Keratinocyte (primary cell): ENCODE measurements at regions not wholly inside any gene's neighbourhood (a gene's known extent, or its start where the extent isn't known, plus 50 kb on each side); places are given as distances from the start of the nearest gene placed in this dataset.

Experiments
- DNase-seq: peaks from one replicate; pipeline ENCODE4 v3.0.0-alpha.2; 2011; ENCODE audit warnings: low read depth, missing footprints, low spot score
- FAIRE-seq: peaks from 2 replicates; lab custom pipeline; 2011; peaks lifted over from hg19 to GRCh38; lab: Jason Lieb, UNC
- H2AFZ ChIP-seq: 2 replicates; pipeline ENCODE4 v1.6.0; 2012; ENCODE audit warnings: low read length, control low read depth, inconsistent platforms; ENCODE audit not compliant: control insufficient read depth
- H3K27ac ChIP-seq: 2 replicates; pipeline ENCODE4 v1.5.1; 2011; ENCODE audit warnings: low read length; ENCODE audit not compliant: control insufficient read depth, insufficient read depth
- H3K27me3 ChIP-seq: 3 replicates; pipeline ENCODE4 v1.6.0; 2011; ENCODE audit warnings: low read length; ENCODE audit not compliant: control insufficient read depth, insufficient read depth; ENCODE audit errors: extremely low read depth
- H3K36me3 ChIP-seq, 2 experiments: 2 replicates in 1 of 2; 3 replicates in 1 of 2; pipeline ENCODE4 v1.5.1; 2011; ENCODE audit warnings: low read length in 2 of 2, mild to moderate bottlenecking in 1 of 2; ENCODE audit not compliant: control insufficient read depth in 2 of 2, insufficient read depth in 2 of 2; ENCODE audit errors: extremely low read depth in 1 of 2
- H3K4me1 ChIP-seq: 3 replicates; pipeline ENCODE4 v1.5.1; 2011; ENCODE audit warnings: low read length; ENCODE audit not compliant: control insufficient read depth, insufficient read depth; ENCODE audit errors: extremely low read depth
- H3K4me2 ChIP-seq: 3 replicates; pipeline ENCODE4 v1.6.0; 2011; ENCODE audit warnings: low read depth, low read length; ENCODE audit not compliant: control insufficient read depth, insufficient read depth; ENCODE audit errors: extremely low read depth
- H3K4me3 ChIP-seq, 3 experiments: fragments of 200-600 bp in 1 of 3; sonication (generic) in 1 of 3; 2 replicates in 2 of 3; 3 replicates in 1 of 3; pipeline ENCODE4 v1.5.1; 2011 to 2016; ENCODE audit warnings: low read length in 3 of 3, mild to moderate bottlenecking in 3 of 3, control low read depth in 2 of 3, inconsistent platforms in 1 of 3, low read depth in 1 of 3, mixed read lengths in 1 of 3, mixed run types in 1 of 3, moderate library complexity in 1 of 3; ENCODE audit not compliant: control insufficient read depth in 2 of 3, insufficient read depth in 2 of 3; ENCODE audit errors: extremely low read depth in 1 of 3
- H3K79me2 ChIP-seq: 2 replicates; pipeline ENCODE4 v1.6.0; 2012; ENCODE audit warnings: low read length; ENCODE audit not compliant: control insufficient read depth, insufficient read depth
- H3K9ac ChIP-seq: 3 replicates; pipeline ENCODE4 v1.6.0; 2011; ENCODE audit warnings: low read length; ENCODE audit not compliant: control insufficient read depth, insufficient read depth; ENCODE audit errors: extremely low read depth
- H3K9me1 ChIP-seq: 3 replicates; pipeline ENCODE4 v1.6.0; 2011; ENCODE audit warnings: low read length; ENCODE audit not compliant: control insufficient read depth, insufficient read depth; ENCODE audit errors: extremely low read depth
- H3K9me3 ChIP-seq: 2 replicates; pipeline ENCODE4 v1.5.1; 2012; ENCODE audit warnings: low read depth, low read length; ENCODE audit not compliant: control insufficient read depth
- H4K20me1 ChIP-seq: 3 replicates; pipeline ENCODE4 v1.6.0; 2011; ENCODE audit warnings: low read length; ENCODE audit not compliant: control insufficient read depth, insufficient read depth; ENCODE audit errors: extremely low read depth
- CTCF ChIP-seq, 3 experiments: IDR thresholded peaks in 1 of 3; conservative IDR thresholded peaks in 1 of 3; optimal IDR thresholded peaks in 1 of 3; 2 replicates in 2 of 3; 3 replicates in 1 of 3; pipeline versions ENCODE3 to v1.5.1; 2011; ENCODE audit warnings: low read length in 3 of 3, mild to moderate bottlenecking in 3 of 3, moderate library complexity in 2 of 3, control low read depth in 1 of 3, inconsistent platforms in 1 of 3; ENCODE audit not compliant: insufficient read depth in 2 of 3; ENCODE audit errors: extremely low read depth in 1 of 3
- EZH2 ChIP-seq: IDR thresholded peaks from one replicate; pipeline ENCODE4 v1.6.1; 2012; ENCODE audit warnings: inconsistent platforms, mild to moderate bottlenecking, low read length, moderate library complexity
- dilution Hi-C: fragments of 300-500 bp; cut with MboI; formaldehyde crosslinking; loops from one replicate; pipeline ENCODE4 v1.7.0; 2020; ENCODE audit warnings: low sequenced_read_pairs; ENCODE audit not compliant: extremely low pct_ligation_motif_present

GRCh38 chr6:9834233-9834632, 580.6 kb downstream of the TFAP2A start:
- TF ChIP-seq CTCF (optimal IDR thresholded peaks at IDR 0.05 in 1 of 3, IDR thresholded peaks at IDR 0.05 in 1 of 3, conservative IDR thresholded peaks at IDR 0.05 in 1 of 3; ENCODE audit: extremely low read depth in 1 of 3, insufficient read depth in 2 of 3, low read length in 3 of 3) = no peak
- no peak for TF ChIP-seq EZH2
- Histone ChIP-seq H2AFZ (no peak overlapping the region), H3K4me2 (no peak overlapping the region), H3K27me3 (no peaks in the 10 kb centered on the region), H3K9me3 (no peaks in the 10 kb centered on the region), H3K4me3 (no peak overlapping the region), H3K9ac (no peak overlapping the region), H3K79me2 (no peaks in the 10 kb centered on the region), H4K20me1 (no peaks in the 10 kb centered on the region), H3K27ac (no peak overlapping the region), H3K36me3 (no peaks in the 10 kb centered on the region), H3K9me1 (no peaks in the 10 kb centered on the region), H3K4me1 (no peaks in the 10 kb centered on the region)
- dilution Hi-C loops = no loop called here
- FAIRE-seq = no peak
- DNase-seq = no peak

GRCh38 chr6:9831783-9832182, 583.1 kb downstream of the TFAP2A start:
- Histone ChIP-seq H4K20me1 (no peaks in the 10 kb centered on the region), H3K9ac (no peak overlapping the region), H3K4me1 (no peaks in the 10 kb centered on the region), H2AFZ (no peak overlapping the region), H3K9me3 (no peaks in the 10 kb centered on the region), H3K27me3 (no peaks in the 10 kb centered on the region), H3K4me3 (no peak overlapping the region), H3K36me3 (no peaks in the 10 kb centered on the region), H3K9me1 (no peaks in the 10 kb centered on the region), H3K79me2 (no peaks in the 10 kb centered on the region), H3K27ac (no peak overlapping the region), H3K4me2 (no peak overlapping the region)
- dilution Hi-C loops = no loop called here
- TF ChIP-seq CTCF (optimal IDR thresholded peaks at IDR 0.05 in 1 of 3, IDR thresholded peaks at IDR 0.05 in 1 of 3, conservative IDR thresholded peaks at IDR 0.05 in 1 of 3; ENCODE audit: extremely low read depth in 1 of 3, insufficient read depth in 2 of 3, low read length in 3 of 3) = no peak
- TF ChIP-seq EZH2 = no peak
- FAIRE-seq (no peak), DNase-seq (no peak)
